SK-N-SH (cell line): ENCODE measurements at regions not wholly inside any gene's neighbourhood (a gene's known extent, or its start where the extent isn't known, plus 50 kb on each side); places are given as distances from the start of the nearest gene placed in this dataset.

ENCODE experiments used
- CTCF ChIA-PET: fragments of 300-600, 350-600 bp; formaldehyde crosslinking; extraction: SDS; loops from one replicate; lab custom pipeline; 2021; lab: Yijun Ruan, JAX
- POLR2A ChIA-PET: fragments of 350-600 bp; sonication (Branson Sonifier 250); formaldehyde crosslinking; extraction: SDS; loops from one replicate; lab custom pipeline; 2020; ENCODE audit warnings: antibody characterized with exemption, inconsistent platforms; lab: Yijun Ruan, JAX
- DNase-seq: peaks from one replicate; pipeline ENCODE4 v3.0.0; 2012
- H2AFZ ChIP-seq: fragments of 200-600 bp; sonication (generic); 2 replicates; pipeline ENCODE4 v1.8.1; 2016; ENCODE audit warnings: antibody characterized with exemption, mild to moderate bottlenecking, low read depth
- H3F3A ChIP-seq: fragments of 200-600 bp; sonication (generic); replicated peaks from 2 replicates; pipeline ENCODE3; 2016; ENCODE audit warnings: antibody characterized with exemption, mild to moderate bottlenecking; ENCODE audit not compliant: insufficient read depth
- H3K27ac ChIP-seq, 2 experiments: fragments of 200-500 bp in 1 of 2; fragments of 200-600 bp in 1 of 2; sonication (Bioruptor generic) in 1 of 2; sonication (generic), shearing (Covaris generic) in 1 of 2; 2 replicates each; pipeline versions ENCODE4 v1.5.1 to v1.6.1; 2014 to 2016; ENCODE audit warnings: low read depth in 2 of 2, inconsistent platforms in 1 of 2, low read length in 1 of 2, mild to moderate bottlenecking in 1 of 2, mixed read lengths in 1 of 2
- H3K27me3 ChIP-seq: fragments of 200-600 bp; sonication (generic), shearing (Covaris generic); 2 replicates; pipeline ENCODE4 v1.6.1; 2016; ENCODE audit warnings: mixed run types; ENCODE audit not compliant: insufficient read depth
- H3K36me3 ChIP-seq, 2 experiments: fragments of 200-500 bp in 1 of 2; fragments of 200-600 bp in 1 of 2; sonication (Bioruptor generic) in 1 of 2; sonication (generic) in 1 of 2; replicated peaks in 1 of 2; 2 replicates each; pipeline versions ENCODE3 to v1.5.1; 2014 to 2016; ENCODE audit warnings: low read length in 1 of 2, mild to moderate bottlenecking in 1 of 2; ENCODE audit not compliant: insufficient read depth in 2 of 2, control insufficient read depth in 1 of 2
- H3K4me1 ChIP-seq, 2 experiments: fragments of 200-500 bp in 1 of 2; fragments of 200-600 bp in 1 of 2; sonication (Bioruptor generic) in 1 of 2; sonication (generic), shearing (Covaris generic) in 1 of 2; 2 replicates each; pipeline versions ENCODE4 v1.5.1 to v1.6.1; 2014 to 2016; ENCODE audit warnings: low read depth in 1 of 2, low read length in 1 of 2, mixed run types in 1 of 2; ENCODE audit not compliant: insufficient read depth in 2 of 2, control insufficient read depth in 1 of 2
- H3K4me2 ChIP-seq: fragments of 200-600 bp; sonication (generic), shearing (Covaris generic); 2 replicates; pipeline ENCODE4 v1.6.1; 2017; ENCODE audit warnings: mixed run types
- H3K4me3 ChIP-seq, 2 experiments: fragments of 200-500 bp in 1 of 2; fragments of 200-600 bp in 1 of 2; sonication (Bioruptor generic) in 1 of 2; sonication (generic), shearing (Covaris generic) in 1 of 2; 2 replicates each; pipeline versions ENCODE4 v1.5.1 to v1.8.1; 2014 to 2016; ENCODE audit warnings: low read depth in 2 of 2, inconsistent platforms in 1 of 2, low read length in 1 of 2, mild to moderate bottlenecking in 1 of 2, mixed read lengths in 1 of 2, moderate library complexity in 1 of 2
- H3K79me2 ChIP-seq: fragments of 200-600 bp; sonication (generic); 2 replicates; pipeline ENCODE4 v1.8.1; 2017; ENCODE audit warnings: mild to moderate bottlenecking; ENCODE audit not compliant: insufficient read depth
- H3K9ac ChIP-seq: fragments of 200-600 bp; sonication (generic); 2 replicates; pipeline ENCODE4 v1.6.1; 2017; ENCODE audit warnings: mixed run types
- H3K9me2 ChIP-seq: fragments of 200-600 bp; sonication (generic); 2 replicates; pipeline ENCODE4 v1.6.1; 2017; ENCODE audit warnings: mixed run types
- H3K9me3 ChIP-seq: fragments of 200-600 bp; sonication (generic); 2 replicates; pipeline ENCODE4 v1.6.1; 2017; ENCODE audit warnings: mixed run types, mild to moderate bottlenecking, moderate library complexity
- H4K20me1 ChIP-seq: fragments of 200-600 bp; sonication (generic); 2 replicates; pipeline ENCODE4 v1.6.1; 2017; ENCODE audit warnings: mild to moderate bottlenecking, mixed run types; ENCODE audit not compliant: insufficient read depth
- CHD2 ChIP-seq: fragments of 150-350 bp; IDR thresholded peaks from 2 replicates; pipeline ENCODE4 v1.6.1; 2018; ENCODE audit warnings: low read length; ENCODE audit not compliant: partially characterized antibody
- EP300 ChIP-seq, 2 experiments: IDR thresholded peaks; 2 replicates each; pipeline versions ENCODE4 v1.4.0 to v1.6.1; 2012; ENCODE audit warnings: borderline replicate concordance in 1 of 2, low read depth in 1 of 2, low read length in 1 of 2
- EZH2phosphoT487 ChIP-seq: fragments of 200-600 bp; sonication (generic); IDR thresholded peaks from 2 replicates; pipeline ENCODE4 v1.6.1; 2017; ENCODE audit warnings: low read depth, mixed run types, mild to moderate bottlenecking, antibody characterized with exemption, moderate library complexity, borderline replicate concordance
- FOSL2 ChIP-seq: IDR thresholded peaks from 2 replicates; pipeline ENCODE4 v1.4.0; 2012; ENCODE audit warnings: low read depth, mild to moderate bottlenecking, moderate library complexity, borderline replicate concordance
- FOXM1 ChIP-seq: IDR thresholded peaks from 2 replicates; pipeline ENCODE4 v1.4.0; 2012; ENCODE audit warnings: low read depth, mild to moderate bottlenecking
- GABPA ChIP-seq: IDR thresholded peaks from 2 replicates; pipeline ENCODE4 v1.4.0; 2012; ENCODE audit warnings: low read depth, mild to moderate bottlenecking
- GATA2 ChIP-seq: sonication (generic); formaldehyde crosslinking; IDR thresholded peaks from 2 replicates; pipeline ENCODE4 v1.5.0; 2020; ENCODE audit warnings: mild to moderate bottlenecking, missing genetic modification reagents
- JUND ChIP-seq: IDR thresholded peaks from 2 replicates; pipeline ENCODE4 v1.4.0; 2012
- MXI1 ChIP-seq: IDR thresholded peaks from 2 replicates; pipeline ENCODE4 v1.6.1; 2012; ENCODE audit warnings: mild to moderate bottlenecking, low read depth, low read length, improper control_type of control experiment
- NFIC ChIP-seq: IDR thresholded peaks from 2 replicates; pipeline ENCODE4 v1.4.0; 2012; ENCODE audit warnings: borderline replicate concordance
- POLR2AphosphoS5 ChIP-seq: IDR thresholded peaks from 2 replicates; pipeline ENCODE4 v1.6.1; 2012; ENCODE audit warnings: low read depth, low read length
- RCOR1 ChIP-seq: fragments of 150-350 bp; IDR thresholded peaks from 2 replicates; pipeline ENCODE4 v1.6.1; 2017; ENCODE audit warnings: antibody characterized with exemption, low read length
- TAF1 ChIP-seq: IDR thresholded peaks from 2 replicates; pipeline ENCODE4 v1.6.1; 2012; ENCODE audit warnings: low read depth, mild to moderate bottlenecking, low read length, moderate library complexity, borderline replicate concordance
- USF2 ChIP-seq: fragments of 150-350 bp; IDR thresholded peaks from 2 replicates; pipeline ENCODE4 v1.6.1; 2017; ENCODE audit warnings: antibody characterized with exemption, low read length, low read depth, borderline replicate concordance
- WGBS: methylation state at CpG from one replicate; pipeline ENCODE4 v1.1.6; 2017; ENCODE audit warnings: low lambda C conversion rate; 5-methylcytosine and 5-hydroxymethylcytosine counted together
- TF ChIP-seq, protein P1 (sequence below): IDR thresholded peaks from 2 replicates; pipeline ENCODE4; 2012
- TF ChIP-seq, protein P2 (sequence below): IDR thresholded peaks from 2 replicates; pipeline ENCODE4 v1.4.0; 2012; ENCODE audit warnings: low read depth, borderline replicate concordance
- TF ChIP-seq, protein P3 (sequence below): IDR thresholded peaks from 2 replicates; pipeline ENCODE4 v1.4.0; 2012; ENCODE audit warnings: low read depth, borderline replicate concordance
- TF ChIP-seq, protein P4 (sequence below): IDR thresholded peaks from 2 replicates; pipeline ENCODE4 v1.4.0; 2012; ENCODE audit warnings: low read depth

- TF ChIP-seq EZH2phosphoT487 (no peak), EP300 (IDR thresholded peaks at IDR 0.05; ENCODE audit: borderline replicate concordance in 1 of 2, low read depth in 1 of 2, low read length in 1 of 2) (no peak), GABPA (no peak), FOSL2 (no peak), MXI1 (no peak), NFIC (no peak), USF2 (no peak), JUND (no peak), TAF1 (no peak), CHD2 (no peak), RCOR1 (no peak), GATA2 (CRISPR knock-in tag) (no peak), FOXM1 (no peak), POLR2AphosphoS5 (no peak)
- TF ChIP-seq, protein P1, sequence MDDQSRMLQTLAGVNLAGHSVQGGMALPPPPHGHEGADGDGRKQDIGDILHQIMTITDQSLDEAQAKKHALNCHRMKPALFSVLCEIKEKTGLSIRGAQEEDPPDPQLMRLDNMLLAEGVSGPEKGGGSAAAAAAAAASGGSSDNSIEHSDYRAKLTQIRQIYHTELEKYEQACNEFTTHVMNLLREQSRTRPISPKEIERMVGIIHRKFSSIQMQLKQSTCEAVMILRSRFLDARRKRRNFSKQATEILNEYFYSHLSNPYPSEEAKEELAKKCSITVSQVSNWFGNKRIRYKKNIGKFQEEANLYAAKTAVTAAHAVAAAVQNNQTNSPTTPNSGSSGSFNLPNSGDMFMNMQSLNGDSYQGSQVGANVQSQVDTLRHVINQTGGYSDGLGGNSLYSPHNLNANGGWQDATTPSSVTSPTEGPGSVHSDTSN, result no peak
- TF ChIP-seq, protein P2, sequence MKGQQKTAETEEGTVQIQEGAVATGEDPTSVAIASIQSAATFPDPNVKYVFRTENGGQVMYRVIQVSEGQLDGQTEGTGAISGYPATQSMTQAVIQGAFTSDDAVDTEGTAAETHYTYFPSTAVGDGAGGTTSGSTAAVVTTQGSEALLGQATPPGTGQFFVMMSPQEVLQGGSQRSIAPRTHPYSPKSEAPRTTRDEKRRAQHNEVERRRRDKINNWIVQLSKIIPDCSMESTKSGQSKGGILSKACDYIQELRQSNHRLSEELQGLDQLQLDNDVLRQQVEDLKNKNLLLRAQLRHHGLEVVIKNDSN, result no peak
- TF ChIP-seq, protein P3, sequence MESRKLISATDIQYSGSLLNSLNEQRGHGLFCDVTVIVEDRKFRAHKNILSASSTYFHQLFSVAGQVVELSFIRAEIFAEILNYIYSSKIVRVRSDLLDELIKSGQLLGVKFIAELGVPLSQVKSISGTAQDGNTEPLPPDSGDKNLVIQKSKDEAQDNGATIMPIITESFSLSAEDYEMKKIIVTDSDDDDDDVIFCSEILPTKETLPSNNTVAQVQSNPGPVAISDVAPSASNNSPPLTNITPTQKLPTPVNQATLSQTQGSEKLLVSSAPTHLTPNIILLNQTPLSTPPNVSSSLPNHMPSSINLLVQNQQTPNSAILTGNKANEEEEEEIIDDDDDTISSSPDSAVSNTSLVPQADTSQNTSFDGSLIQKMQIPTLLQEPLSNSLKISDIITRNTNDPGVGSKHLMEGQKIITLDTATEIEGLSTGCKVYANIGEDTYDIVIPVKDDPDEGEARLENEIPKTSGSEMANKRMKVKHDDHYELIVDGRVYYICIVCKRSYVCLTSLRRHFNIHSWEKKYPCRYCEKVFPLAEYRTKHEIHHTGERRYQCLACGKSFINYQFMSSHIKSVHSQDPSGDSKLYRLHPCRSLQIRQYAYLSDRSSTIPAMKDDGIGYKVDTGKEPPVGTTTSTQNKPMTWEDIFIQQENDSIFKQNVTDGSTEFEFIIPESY, result no peak
- TF ChIP-seq, protein P4, sequence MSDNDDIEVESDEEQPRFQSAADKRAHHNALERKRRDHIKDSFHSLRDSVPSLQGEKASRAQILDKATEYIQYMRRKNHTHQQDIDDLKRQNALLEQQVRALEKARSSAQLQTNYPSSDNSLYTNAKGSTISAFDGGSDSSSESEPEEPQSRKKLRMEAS, result no peak
- ChIA-PET POLR2A (no interaction called here), CTCF (no interaction called here)
- Histone ChIP-seq H3K9me3 (no peaks in the 10 kb centered on the region), H3K4me3 (no peak overlapping the region), H2AFZ (no peak overlapping the region), H3K4me2 (no peak overlapping the region), H4K20me1 (no peaks in the 10 kb centered on the region), H3K9ac (no peak overlapping the region), H3K36me3 (no peaks in the 10 kb centered on the region), H3K79me2 (no peaks in the 10 kb centered on the region), H3F3A (no peaks in the 10 kb centered on the region), H3K27me3 (no peaks in the 10 kb centered on the region), H3K4me1 (no peaks in the 10 kb centered on the region), H3K9me2 (no peaks in the 10 kb centered on the region), H3K27ac (no peak overlapping the region)
- DNase-seq, result no peak
- 29% methylated on average over 11 of the region's 14 CpGs for WGBS
These were observed 129.6 kb upstream of the CST7 start for GRCh38 chr20:24819331-24819965.
